ENCODE measurements at regions not wholly inside any gene's neighbourhood (a gene's known extent, or its start where the extent isn't known, plus 50 kb on each side); places are given as distances from the start of the nearest gene placed in this dataset.

DNA sequence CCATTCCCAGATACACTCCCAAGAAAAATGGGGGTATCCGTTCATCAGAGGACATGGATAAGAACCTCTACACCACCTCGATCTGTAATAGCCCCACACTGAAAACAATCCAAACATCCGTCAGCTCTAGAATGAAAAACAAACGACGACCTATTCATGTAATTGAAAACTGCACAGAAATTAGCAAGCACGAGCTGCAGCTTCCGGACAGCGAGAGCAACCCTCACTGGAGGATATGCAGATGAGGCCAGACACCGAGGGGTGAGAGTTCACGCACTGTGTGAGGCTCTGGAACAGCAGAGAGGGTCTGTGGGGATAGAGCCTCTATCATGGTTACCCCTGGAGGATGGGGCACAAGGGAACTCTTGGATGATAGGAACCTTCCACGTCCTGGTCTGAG, 143.9 kb upstream of the NCOR2 start:
- TF ChIP-seq, protein P1, sequence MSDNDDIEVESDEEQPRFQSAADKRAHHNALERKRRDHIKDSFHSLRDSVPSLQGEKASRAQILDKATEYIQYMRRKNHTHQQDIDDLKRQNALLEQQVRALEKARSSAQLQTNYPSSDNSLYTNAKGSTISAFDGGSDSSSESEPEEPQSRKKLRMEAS (CRISPR knock-in tag; IDR thresholded peaks at IDR 0.05) = no peak
- TF ChIP-seq IRF2 (CRISPR knock-in tag; IDR thresholded peaks at IDR 0.05; ENCODE audit: borderline replicate concordance, low read depth) = no peak
- TF ChIP-seq NR2C2 (CRISPR knock-in tag; IDR thresholded peaks at IDR 0.05) = no peak
- TF ChIP-seq, protein P2, sequence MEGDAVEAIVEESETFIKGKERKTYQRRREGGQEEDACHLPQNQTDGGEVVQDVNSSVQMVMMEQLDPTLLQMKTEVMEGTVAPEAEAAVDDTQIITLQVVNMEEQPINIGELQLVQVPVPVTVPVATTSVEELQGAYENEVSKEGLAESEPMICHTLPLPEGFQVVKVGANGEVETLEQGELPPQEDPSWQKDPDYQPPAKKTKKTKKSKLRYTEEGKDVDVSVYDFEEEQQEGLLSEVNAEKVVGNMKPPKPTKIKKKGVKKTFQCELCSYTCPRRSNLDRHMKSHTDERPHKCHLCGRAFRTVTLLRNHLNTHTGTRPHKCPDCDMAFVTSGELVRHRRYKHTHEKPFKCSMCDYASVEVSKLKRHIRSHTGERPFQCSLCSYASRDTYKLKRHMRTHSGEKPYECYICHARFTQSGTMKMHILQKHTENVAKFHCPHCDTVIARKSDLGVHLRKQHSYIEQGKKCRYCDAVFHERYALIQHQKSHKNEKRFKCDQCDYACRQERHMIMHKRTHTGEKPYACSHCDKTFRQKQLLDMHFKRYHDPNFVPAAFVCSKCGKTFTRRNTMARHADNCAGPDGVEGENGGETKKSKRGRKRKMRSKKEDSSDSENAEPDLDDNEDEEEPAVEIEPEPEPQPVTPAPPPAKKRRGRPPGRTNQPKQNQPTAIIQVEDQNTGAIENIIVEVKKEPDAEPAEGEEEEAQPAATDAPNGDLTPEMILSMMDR (IDR thresholded peaks at IDR 0.05) = no peak
- TF ChIP-seq, protein P3, sequence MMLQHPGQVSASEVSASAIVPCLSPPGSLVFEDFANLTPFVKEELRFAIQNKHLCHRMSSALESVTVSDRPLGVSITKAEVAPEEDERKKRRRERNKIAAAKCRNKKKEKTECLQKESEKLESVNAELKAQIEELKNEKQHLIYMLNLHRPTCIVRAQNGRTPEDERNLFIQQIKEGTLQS (CRISPR knock-in tag; conservative IDR thresholded peaks at IDR 0.05) = no peak

Data from WTC11 (cell line).